GM12878 (cell line): ENCODE measurements at regions not wholly inside any gene's neighbourhood (a gene's known extent, or its start where the extent isn't known, plus 50 kb on each side); places are given as distances from the start of the nearest gene placed in this dataset.

Experiments
- ATAC-seq: fragments of 200-7000 bp; cut with Tn5 transposase; 3 replicates; pipeline ENCODE4 v1.9.1; 2020; ENCODE audit warnings: mild to moderate bottlenecking, moderate library complexity
- BruUV-seq: library from RNA; stranded (reverse); fragments of 400-500 nt; replicated peaks from 2 replicates; lab custom pipeline; 2021; lab: Mats Ljungman, UMichigan
- CTCF ChIA-PET: fragments of 300-600 bp; sonication (Branson Sonifier 250); formaldehyde crosslinking; extraction: SDS; loops from one replicate; lab custom pipeline; 2021; ENCODE audit warnings: inconsistent platforms; lab: Yijun Ruan, JAX
- POLR2A ChIA-PET: fragments of 350-600 bp; formaldehyde crosslinking; extraction: SDS; loops from one replicate; lab custom pipeline; 2021; ENCODE audit warnings: inconsistent platforms; lab: Charles Lee
- RAD21 ChIA-PET: fragments of 300-600 bp; sonication (Branson Sonifier 250); formaldehyde crosslinking; loops from one replicate; lab custom pipeline; 2023; ENCODE audit warnings: antibody characterized with exemption; ENCODE audit not compliant: unreplicated experiment; lab: Charles Lee
- SMC1A ChIA-PET: fragments of 300-600 bp; sonication (Branson Sonifier 250); formaldehyde crosslinking; loops from one replicate; lab custom pipeline; 2023; ENCODE audit not compliant: unreplicated experiment, uncharacterized antibody; lab: Charles Lee
- DNase-seq: peaks from one replicate; pipeline ENCODE4 v3.0.0-alpha.2; 2011; ENCODE audit warnings: low read depth, low spot score
- FAIRE-seq: peaks from 3 replicates; lab custom pipeline; 2011; peaks lifted over from hg19 to GRCh38; lab: Jason Lieb, UNC
- H2AFZ ChIP-seq: 2 replicates; pipeline ENCODE4 v1.6.0; 2011; ENCODE audit warnings: low read depth, low read length, control low read depth; ENCODE audit not compliant: control insufficient read depth
- H3K27ac ChIP-seq: 2 replicates; pipeline ENCODE4 v1.5.1; 2011; ENCODE audit warnings: control low read depth; ENCODE audit not compliant: control insufficient read depth, insufficient read depth
- H3K27me3 ChIP-seq, 2 experiments: replicated peaks in 1 of 2; 2 replicates each; pipeline versions ENCODE4 v1.6.0 to v1.6.1; 2011; ENCODE audit warnings: low read length in 1 of 2; ENCODE audit not compliant: control insufficient read depth in 2 of 2, insufficient read depth in 2 of 2
- H3K36me3 ChIP-seq, 2 experiments: 2 replicates each; pipeline ENCODE4 v1.5.1; 2011; ENCODE audit warnings: low read length in 1 of 2; ENCODE audit not compliant: control insufficient read depth in 2 of 2, insufficient read depth in 2 of 2
- H3K4me1 ChIP-seq: 2 replicates; pipeline ENCODE4 v1.6.1; 2011; ENCODE audit warnings: mild to moderate bottlenecking, low read length, moderate library complexity, mixed read lengths; ENCODE audit not compliant: control insufficient read depth, insufficient read depth
- H3K4me2 ChIP-seq: 2 replicates; pipeline ENCODE4 v1.6.0; 2011; ENCODE audit warnings: control low read depth; ENCODE audit not compliant: control insufficient read depth, insufficient read depth
- H3K4me3 ChIP-seq: fragments of 200-600 bp; sonication (generic); 2 replicates; pipeline ENCODE4 v1.5.1; 2016
- H3K79me2 ChIP-seq: 2 replicates; pipeline ENCODE4 v1.6.0; 2011; ENCODE audit warnings: low read length; ENCODE audit not compliant: control insufficient read depth, insufficient read depth
- H3K9ac ChIP-seq: 2 replicates; pipeline ENCODE4 v1.8.0; 2011; ENCODE audit warnings: low read length, control low read depth, mixed read lengths; ENCODE audit not compliant: control insufficient read depth, insufficient read depth
- H3K9me3 ChIP-seq: replicated peaks from 3 replicates; pipeline ENCODE4 v1.5.1; 2011; ENCODE audit warnings: mild to moderate bottlenecking, low read length; ENCODE audit not compliant: control insufficient read depth, insufficient read depth
- H4K20me1 ChIP-seq: 2 replicates; pipeline ENCODE4 v1.6.0; 2011; ENCODE audit not compliant: control insufficient read depth, insufficient read depth
- CHD1 ChIP-seq: IDR thresholded peaks from 2 replicates; pipeline ENCODE4 v1.6.1; 2012; ENCODE audit warnings: low read depth, low read length, improper control_type of control experiment
- ELK1 ChIP-seq: IDR thresholded peaks from 2 replicates; pipeline ENCODE4 v1.6.1; 2012; ENCODE audit warnings: low read depth, low read length, improper control_type of control experiment
- GABPA ChIP-seq: IDR thresholded peaks from 2 replicates; pipeline ENCODE4 v1.6.1; 2014; ENCODE audit warnings: antibody characterized with exemption, low read depth, mild to moderate bottlenecking, inconsistent platforms
- IRF5 ChIP-seq: fragments of 450-650 bp; IDR thresholded peaks from 2 replicates; pipeline ENCODE4 v1.6.1; 2017; ENCODE audit warnings: borderline replicate concordance
- JUNB ChIP-seq: IDR thresholded peaks from 2 replicates; pipeline ENCODE4 v1.6.1; 2016; ENCODE audit warnings: antibody characterized with exemption, mild to moderate bottlenecking
- MTA2 ChIP-seq: fragments of 450-650 bp; IDR thresholded peaks from 2 replicates; pipeline ENCODE4 v1.6.1; 2016; ENCODE audit warnings: low read depth, mild to moderate bottlenecking, moderate library complexity
- NBN ChIP-seq: fragments of 450-650 bp; IDR thresholded peaks from 2 replicates; pipeline ENCODE4 v1.6.1; 2016
- NFYA ChIP-seq: IDR thresholded peaks from 2 replicates; pipeline ENCODE4 v1.6.1; 2011; ENCODE audit warnings: low read depth, mild to moderate bottlenecking, low read length, improper control_type of control experiment, borderline replicate concordance
- NR2C2 ChIP-seq: IDR thresholded peaks from 2 replicates; pipeline ENCODE4 v1.6.1; 2011; ENCODE audit warnings: borderline replicate concordance, low read depth; ENCODE audit not compliant: control insufficient read depth, insufficient read length
- SMAD1 ChIP-seq: fragments of 450-650 bp; IDR thresholded peaks from 2 replicates; pipeline ENCODE4 v1.6.1; 2018; ENCODE audit warnings: mild to moderate bottlenecking, low read depth; ENCODE audit not compliant: partially characterized antibody
- ZNF24 ChIP-seq: fragments of 450-650 bp; IDR thresholded peaks from 2 replicates; pipeline ENCODE4 v1.6.1; 2017; ENCODE audit warnings: antibody characterized with exemption, mild to moderate bottlenecking
- WGBS: methylation state at CpG from one replicate; pipeline ENCODE4 v1.1.6; 2016; ENCODE audit warnings: low lambda C conversion rate; ENCODE audit not compliant: insufficient replicate concordance, insufficient coverage; ENCODE audit errors: missing lambda C conversion rate; 5-methylcytosine and 5-hydroxymethylcytosine counted together
- in situ Hi-C: fragments of 300-500 bp; cut with MboI; formaldehyde crosslinking; loops from 9 replicates; pipeline ENCODE4 v1.14.3; 2018; ENCODE audit warnings: mixed read lengths
- intact Hi-C: fragments of 100-400 bp; cut with micrococcal nuclease; formaldehyde crosslinking; loops from one replicate; pipeline ENCODE4 v1.14.2; 2022; ENCODE audit not compliant: unreplicated experiment
- TF ChIP-seq, protein P1 (sequence below): fragments of 450-650 bp; IDR thresholded peaks from 2 replicates; pipeline ENCODE4 v1.6.1; 2017; ENCODE audit warnings: antibody characterized with exemption, mild to moderate bottlenecking, moderate library complexity
- TF ChIP-seq, protein P2 (sequence below): fragments of 450-650 bp; IDR thresholded peaks from 2 replicates; pipeline ENCODE4 v1.6.1; 2018; ENCODE audit warnings: mild to moderate bottlenecking, low read depth, moderate library complexity; ENCODE audit not compliant: partially characterized antibody

DNA sequence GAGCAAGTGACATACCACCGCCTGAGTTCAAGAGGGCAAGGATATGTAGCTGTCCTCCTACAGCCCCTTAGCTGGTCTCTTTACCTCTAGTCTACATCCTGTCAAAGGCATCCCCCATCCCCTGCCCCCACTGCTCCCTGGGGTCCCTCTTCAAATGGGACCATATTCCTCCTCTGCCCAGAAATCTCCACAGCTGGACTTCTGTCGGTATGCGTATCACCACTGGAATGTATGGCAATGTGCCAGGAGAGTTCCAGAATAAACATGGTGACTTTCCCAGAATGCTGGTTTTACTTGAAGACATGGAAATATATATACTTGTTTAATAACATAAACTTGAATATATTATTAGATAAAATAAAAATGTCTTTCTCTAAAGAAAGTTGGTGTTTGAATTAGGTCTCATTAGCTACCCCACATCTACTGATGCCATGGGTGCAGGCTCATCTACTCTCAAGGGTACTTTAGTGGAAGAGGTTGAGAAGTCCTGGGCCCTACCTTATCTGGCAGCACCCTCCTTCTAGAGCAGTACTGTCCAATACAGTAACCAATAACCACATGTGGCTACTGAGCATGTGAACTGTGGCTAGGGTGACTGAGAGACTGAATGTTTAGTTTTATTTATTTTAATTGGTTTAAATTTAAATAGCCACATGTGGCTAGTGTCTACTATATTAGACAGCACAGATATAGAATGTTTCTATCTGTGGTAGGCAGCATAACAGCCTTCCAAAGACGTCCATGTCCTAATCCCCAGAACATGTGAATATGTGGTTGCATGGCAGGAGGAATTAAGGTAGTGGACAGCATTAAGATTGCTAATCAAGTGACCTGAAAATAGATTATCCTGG is 181.7 kb upstream of the SLC30A5 start:
- WGBS = 75% methylated on average over 4 of the region's 4 CpGs

More for the DNA sequence above, 181.7 kb upstream of the SLC30A5 start:
- no peak overlapping the region for H3K4me2 ChIP-seq
- no peak overlapping the region for H2AFZ ChIP-seq
- FAIRE-seq (no peak), ATAC-seq (no peak), DNase-seq (no peak)
- no TSS peak for BruUV-seq
- H3K4me3 ChIP-seq = no peak overlapping the region
- intact Hi-C loops (no loop called here), in situ Hi-C loops (no loop called here)
- no peak overlapping the region for H3K9ac ChIP-seq
- no peak overlapping the region for H3K27ac ChIP-seq
- H3K27me3 ChIP-seq = no peaks in the 10 kb centered on the region
- ChIA-PET CTCF (no interaction called here), POLR2A (no interaction called here), SMC1A (no interaction called here), RAD21 (no interaction called here)
- no peaks in the 10 kb centered on the region for H4K20me1 ChIP-seq
- no peaks in the 10 kb centered on the region for H3K4me1 ChIP-seq
- H3K9me3 ChIP-seq = no peaks in the 10 kb centered on the region
- no peaks in the 10 kb centered on the region for H3K36me3 ChIP-seq
- no peak for TF ChIP-seq JUNB
- TF ChIP-seq NFYA = no peak
- no peak for TF ChIP-seq ZNF24
- TF ChIP-seq, protein P1, sequence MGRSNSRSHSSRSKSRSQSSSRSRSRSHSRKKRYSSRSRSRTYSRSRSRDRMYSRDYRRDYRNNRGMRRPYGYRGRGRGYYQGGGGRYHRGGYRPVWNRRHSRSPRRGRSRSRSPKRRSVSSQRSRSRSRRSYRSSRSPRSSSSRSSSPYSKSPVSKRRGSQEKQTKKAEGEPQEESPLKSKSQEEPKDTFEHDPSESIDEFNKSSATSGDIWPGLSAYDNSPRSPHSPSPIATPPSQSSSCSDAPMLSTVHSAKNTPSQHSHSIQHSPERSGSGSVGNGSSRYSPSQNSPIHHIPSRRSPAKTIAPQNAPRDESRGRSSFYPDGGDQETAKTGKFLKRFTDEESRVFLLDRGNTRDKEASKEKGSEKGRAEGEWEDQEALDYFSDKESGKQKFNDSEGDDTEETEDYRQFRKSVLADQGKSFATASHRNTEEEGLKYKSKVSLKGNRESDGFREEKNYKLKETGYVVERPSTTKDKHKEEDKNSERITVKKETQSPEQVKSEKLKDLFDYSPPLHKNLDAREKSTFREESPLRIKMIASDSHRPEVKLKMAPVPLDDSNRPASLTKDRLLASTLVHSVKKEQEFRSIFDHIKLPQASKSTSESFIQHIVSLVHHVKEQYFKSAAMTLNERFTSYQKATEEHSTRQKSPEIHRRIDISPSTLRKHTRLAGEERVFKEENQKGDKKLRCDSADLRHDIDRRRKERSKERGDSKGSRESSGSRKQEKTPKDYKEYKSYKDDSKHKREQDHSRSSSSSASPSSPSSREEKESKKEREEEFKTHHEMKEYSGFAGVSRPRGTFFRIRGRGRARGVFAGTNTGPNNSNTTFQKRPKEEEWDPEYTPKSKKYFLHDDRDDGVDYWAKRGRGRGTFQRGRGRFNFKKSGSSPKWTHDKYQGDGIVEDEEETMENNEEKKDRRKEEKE = no peak
- TF ChIP-seq ELK1 = no peak
- TF ChIP-seq IRF5 = no peak
- no peak for TF ChIP-seq MTA2
- TF ChIP-seq, protein P2, sequence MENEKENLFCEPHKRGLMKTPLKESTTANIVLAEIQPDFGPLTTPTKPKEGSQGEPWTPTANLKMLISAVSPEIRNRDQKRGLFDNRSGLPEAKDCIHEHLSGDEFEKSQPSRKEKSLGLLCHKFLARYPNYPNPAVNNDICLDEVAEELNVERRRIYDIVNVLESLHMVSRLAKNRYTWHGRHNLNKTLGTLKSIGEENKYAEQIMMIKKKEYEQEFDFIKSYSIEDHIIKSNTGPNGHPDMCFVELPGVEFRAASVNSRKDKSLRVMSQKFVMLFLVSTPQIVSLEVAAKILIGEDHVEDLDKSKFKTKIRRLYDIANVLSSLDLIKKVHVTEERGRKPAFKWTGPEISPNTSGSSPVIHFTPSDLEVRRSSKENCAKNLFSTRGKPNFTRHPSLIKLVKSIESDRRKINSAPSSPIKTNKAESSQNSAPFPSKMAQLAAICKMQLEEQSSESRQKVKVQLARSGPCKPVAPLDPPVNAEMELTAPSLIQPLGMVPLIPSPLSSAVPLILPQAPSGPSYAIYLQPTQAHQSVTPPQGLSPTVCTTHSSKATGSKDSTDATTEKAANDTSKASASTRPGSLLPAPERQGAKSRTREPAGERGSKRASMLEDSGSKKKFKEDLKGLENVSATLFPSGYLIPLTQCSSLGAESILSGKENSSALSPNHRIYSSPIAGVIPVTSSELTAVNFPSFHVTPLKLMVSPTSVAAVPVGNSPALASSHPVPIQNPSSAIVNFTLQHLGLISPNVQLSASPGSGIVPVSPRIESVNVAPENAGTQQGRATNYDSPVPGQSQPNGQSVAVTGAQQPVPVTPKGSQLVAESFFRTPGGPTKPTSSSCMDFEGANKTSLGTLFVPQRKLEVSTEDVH = no peak
- TF ChIP-seq NBN = no peak
- no peak for TF ChIP-seq GABPA
- no peak for TF ChIP-seq NR2C2
- TF ChIP-seq CHD1 = no peak
- no peak for TF ChIP-seq SMAD1
- no peaks in the 10 kb centered on the region for H3K79me2 ChIP-seq
